ENCODE measurements at regions not wholly inside any gene's neighbourhood (a gene's known extent, or its start where the extent isn't known, plus 50 kb on each side); places are given as distances from the start of the nearest gene placed in this dataset.

- TF ChIP-seq E2F6 (IDR thresholded peaks at IDR 0.05; ENCODE audit: borderline replicate concordance, low read depth): no peak
Observed at GRCh38 chr14:22039938-22040780, 366.5 kb upstream of the OR4E1 start (continued).

DNA sequence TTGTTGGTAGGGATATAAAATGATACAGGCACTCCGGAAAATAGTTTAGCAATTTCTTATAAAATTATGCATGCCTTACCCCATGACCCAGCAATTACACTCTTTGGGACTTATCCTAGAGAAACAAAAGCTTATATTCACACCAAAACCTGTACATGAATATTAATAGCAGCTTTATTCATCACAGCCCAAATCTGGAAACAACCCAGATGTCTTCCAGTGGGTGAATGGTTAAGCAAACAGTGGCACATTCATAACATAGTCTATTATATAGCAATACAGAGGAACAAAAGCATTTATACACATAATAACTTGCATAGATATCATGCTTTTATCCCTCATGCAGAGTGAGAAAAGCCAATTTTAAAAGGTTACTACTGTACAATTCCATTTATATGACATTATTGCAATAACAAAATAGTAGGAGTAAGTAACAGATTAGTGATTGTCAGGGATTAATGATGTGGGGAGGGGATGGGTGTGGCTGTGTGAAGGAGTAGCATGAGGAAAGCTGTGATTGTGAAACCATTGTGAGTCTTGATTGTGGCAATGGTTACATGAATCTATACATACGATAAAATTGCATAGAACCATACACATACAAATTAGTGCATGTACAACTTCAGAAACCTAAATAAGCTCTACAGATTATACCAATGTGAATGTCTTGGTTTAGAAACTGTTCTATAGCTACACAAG is 363.1 kb upstream of the OR4E1 start:
- ChIA-PET POLR2A (no interaction called here), CTCF (no interaction called here)
- H3K4me1 ChIP-seq: no peaks in the 10 kb centered on the region
- FAIRE-seq: no peak
- ATAC-seq: no peak
- no peak overlapping the region for H3K27ac ChIP-seq
- DNase-seq (ENCODE audit: low read depth in 1 of 2, low spot score in 1 of 2): no peak
- no peak overlapping the region for H3K4me2 ChIP-seq
- TF ChIP-seq EP300 (IDR thresholded peaks at IDR 0.05) (no peak), PHF8 (IDR thresholded peaks at IDR 0.05; ENCODE audit: borderline replicate concordance, low read depth) (no peak)
- WGBS (ENCODE audit: missing lambda C conversion rate): 57% methylated on average over 2 of the region's 2 CpGs
- H3K4me3 ChIP-seq: no peak overlapping the region
- H3K9me3 ChIP-seq: no peaks in the 10 kb centered on the region

GRCh38 chr14:22026527-22026926 is 352.9 kb upstream of the OR4E1 start:
- TF ChIP-seq RFX5 (IDR thresholded peaks at IDR 0.05) (no peak), CHD2 (IDR thresholded peaks at IDR 0.05; ENCODE audit: low read length, partially characterized antibody) (no peak)
- ATAC-seq (no peak), FAIRE-seq (no peak), DNase-seq (ENCODE audit: low read depth in 1 of 2, low spot score in 1 of 2) (no peak)
- ChIA-PET POLR2A (no interaction called here), CTCF (interaction anchor here (0.8 to 2.3 kb wide), 4 partner anchors 12 to 174 kb away, joined by 3 to 7 read pairs (median 4); no protein-coding TSS in a partner anchor)
- Histone ChIP-seq H3K4me1 (no peaks in the 10 kb centered on the region), H3K9me3 (no peaks in the 10 kb centered on the region), H3K27ac (no peak overlapping the region), H3K4me3 (no peak overlapping the region), H3K4me2 (no peak overlapping the region)
- WGBS (ENCODE audit: missing lambda C conversion rate): 10% methylated on average over 2 of the region's 2 CpGs

GRCh38 chr14:22025879-22026278 is 352.3 kb upstream of the OR4E1 start:
- FAIRE-seq: no peak
- CTCF ChIA-PET: interaction anchor here (0.7 to 2.3 kb wide), 6 partner anchors 13 to 266 kb away, joined by 3 to 7 read pairs (median 4); no protein-coding TSS in a partner anchor
- 0% methylated on average over 1 of the region's 1 CpG for WGBS (ENCODE audit: missing lambda C conversion rate)
- Histone ChIP-seq H3K4me3 (no peak overlapping the region), H3K9me3 (no peaks in the 10 kb centered on the region), H3K4me2 (no peak overlapping the region), H3K27ac (no peak overlapping the region), H3K4me1 (no peaks in the 10 kb centered on the region)
- no peak for ATAC-seq
- POLR2A ChIA-PET: no interaction called here
- no peak for TF ChIP-seq CBX2 (IDR thresholded peaks at IDR 0.05; ENCODE audit: borderline replicate concordance, low read depth)
- no peak for TF ChIP-seq JUNB (IDR thresholded peaks at IDR 0.05)
- no peak for TF ChIP-seq CEBPB (IDR thresholded peaks at IDR 0.05)
- no peak for TF ChIP-seq EP300 (IDR thresholded peaks at IDR 0.05)
- TF ChIP-seq HES2 (IDR thresholded peaks at IDR 0.05): no peak
- no peak for TF ChIP-seq HOXB13 (CRISPR knock-in tag; IDR thresholded peaks at IDR 0.05; ENCODE audit: low read depth)
- no peak for TF ChIP-seq GATA3 (IDR thresholded peaks at IDR 0.05; ENCODE audit: borderline replicate concordance)
- no peak for TF ChIP-seq NFE2L2 (conservative IDR thresholded peaks at IDR 0.05; ENCODE audit: low read length)
- no peak for TF ChIP-seq POLR2A (IDR thresholded peaks at IDR 0.05; ENCODE audit: low read length)
- TF ChIP-seq, protein P1, sequence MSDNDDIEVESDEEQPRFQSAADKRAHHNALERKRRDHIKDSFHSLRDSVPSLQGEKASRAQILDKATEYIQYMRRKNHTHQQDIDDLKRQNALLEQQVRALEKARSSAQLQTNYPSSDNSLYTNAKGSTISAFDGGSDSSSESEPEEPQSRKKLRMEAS (IDR thresholded peaks at IDR 0.05): no peak
- TF ChIP-seq CBX8 (IDR thresholded peaks at IDR 0.05): no peak
- no peak for TF ChIP-seq ZC3H11A (IDR thresholded peaks at IDR 0.05)
- no peak for TF ChIP-seq EHF (CRISPR knock-in tag; IDR thresholded peaks at IDR 0.05)
- no peak for TF ChIP-seq EHMT2 (IDR thresholded peaks at IDR 0.05; ENCODE audit: low read depth)
- TF ChIP-seq HDAC2 (IDR thresholded peaks at IDR 0.05): no peak
- TF ChIP-seq, protein P2, sequence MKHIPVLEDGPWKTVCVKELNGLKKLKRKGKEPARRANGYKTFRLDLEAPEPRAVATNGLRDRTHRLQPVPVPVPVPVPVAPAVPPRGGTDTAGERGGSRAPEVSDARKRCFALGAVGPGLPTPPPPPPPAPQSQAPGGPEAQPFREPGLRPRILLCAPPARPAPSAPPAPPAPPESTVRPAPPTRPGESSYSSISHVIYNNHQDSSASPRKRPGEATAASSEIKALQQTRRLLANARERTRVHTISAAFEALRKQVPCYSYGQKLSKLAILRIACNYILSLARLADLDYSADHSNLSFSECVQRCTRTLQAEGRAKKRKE (CRISPR knock-in tag; IDR thresholded peaks at IDR 0.05; ENCODE audit: low read depth): no peak
- DNase-seq (ENCODE audit: low read depth in 1 of 2, low spot score in 1 of 2): no peak
